Endothelial cell of umbilical vein (primary cell): ENCODE measurements at regions not wholly inside any gene's neighbourhood (a gene's known extent, or its start where the extent isn't known, plus 50 kb on each side); places are given as distances from the start of the nearest gene placed in this dataset.

Source experiments
- BruUV-seq: library from RNA; stranded (reverse); fragments of 400-500 nt; replicated peaks from 2 replicates; lab custom pipeline; 2021; lab: Mats Ljungman, UMichigan
- CTCF ChIA-PET: fragments of 300-600, 350-600 bp; sonication (Branson Sonifier 250); formaldehyde crosslinking; loops from one replicate; lab custom pipeline; 2021; ENCODE audit warnings: antibody characterized with exemption, inconsistent platforms; lab: Charles Lee
- POLR2A ChIA-PET: fragments of 300-600, 350-600 bp; sonication (Branson Sonifier 250); formaldehyde crosslinking; loops from one replicate; lab custom pipeline; 2021; ENCODE audit warnings: antibody characterized with exemption, inconsistent platforms; lab: Charles Lee
- DNase-seq: peaks from one replicate; pipeline ENCODE4 v3.0.0-alpha.2; 2011; ENCODE audit warnings: low read depth, low spot score
- FAIRE-seq: peaks from 2 replicates; lab custom pipeline; 2011; peaks lifted over from hg19 to GRCh38; lab: Jason Lieb, UNC
- H2AFZ ChIP-seq: 2 replicates; pipeline ENCODE4 v1.6.0; 2012; ENCODE audit warnings: low read depth, low read length, control low read depth, inconsistent platforms
- H3K27ac ChIP-seq: 2 replicates; pipeline ENCODE4 v1.5.1; 2011; ENCODE audit warnings: low read depth, mild to moderate bottlenecking, control low read depth, low read length, moderate library complexity; ENCODE audit not compliant: insufficient read depth
- H3K27me3 ChIP-seq, 2 experiments: 2 replicates each; pipeline versions ENCODE4 v1.6.0 to v1.6.1; 2011; ENCODE audit warnings: low read length in 2 of 2, mixed read lengths in 1 of 2; ENCODE audit not compliant: control insufficient read depth in 2 of 2, insufficient read depth in 2 of 2
- H3K36me3 ChIP-seq, 2 experiments: 2 replicates in 1 of 2; 3 replicates in 1 of 2; pipeline ENCODE4 v1.5.1; 2011; ENCODE audit warnings: low read length in 2 of 2, mild to moderate bottlenecking in 1 of 2, moderate library complexity in 1 of 2; ENCODE audit not compliant: control insufficient read depth in 2 of 2, insufficient read depth in 2 of 2; ENCODE audit errors: extremely low read depth in 1 of 2
- H3K4me1 ChIP-seq: 3 replicates; pipeline ENCODE4 v1.5.1; 2011; ENCODE audit warnings: mild to moderate bottlenecking, low read length; ENCODE audit not compliant: control insufficient read depth, insufficient read depth; ENCODE audit errors: extremely low read depth
- H3K4me2 ChIP-seq: 2 replicates; pipeline ENCODE4 v1.6.1; 2011; ENCODE audit warnings: low read length, control low read depth, mixed read lengths; ENCODE audit not compliant: insufficient read depth
- H3K4me3 ChIP-seq, 3 experiments: fragments of 200-600 bp in 1 of 3; sonication (generic), shearing (Covaris generic) in 1 of 3; replicated peaks in 1 of 3; 2 replicates each; pipeline ENCODE4 v1.5.1; 2011 to 2016; ENCODE audit warnings: control low read depth in 3 of 3, low read length in 3 of 3, mild to moderate bottlenecking in 2 of 3, inconsistent platforms in 1 of 3, low read depth in 1 of 3, moderate library complexity in 1 of 3; ENCODE audit not compliant: insufficient read depth in 1 of 3
- H3K79me2 ChIP-seq: 2 replicates; pipeline ENCODE4 v1.6.0; 2012; ENCODE audit warnings: low read length, inconsistent platforms; ENCODE audit not compliant: control insufficient read depth, insufficient read depth
- H3K9ac ChIP-seq: replicated peaks from 2 replicates; pipeline ENCODE3; 2011; ENCODE audit warnings: low read length, control low read depth; ENCODE audit not compliant: insufficient read depth; ENCODE audit errors: extremely low read depth
- H3K9me1 ChIP-seq: replicated peaks from 3 replicates; pipeline ENCODE4 v1.6.0; 2011; ENCODE audit warnings: mild to moderate bottlenecking, low read length; ENCODE audit not compliant: control insufficient read depth, insufficient read depth; ENCODE audit errors: extremely low read depth
- H3K9me3 ChIP-seq: replicated peaks from 2 replicates; pipeline ENCODE4 v1.5.1; 2012; ENCODE audit warnings: low read length, inconsistent platforms; ENCODE audit not compliant: control insufficient read depth, insufficient read depth
- H4K20me1 ChIP-seq: replicated peaks from 2 replicates; pipeline ENCODE3; 2011; ENCODE audit warnings: mild to moderate bottlenecking, low read length; ENCODE audit not compliant: control insufficient read depth, insufficient read depth; ENCODE audit errors: extremely low read depth
- EZH2 ChIP-seq: IDR thresholded peaks from 2 replicates; pipeline ENCODE4 v1.6.1; 2012; ENCODE audit warnings: borderline replicate concordance, low read depth, mild to moderate bottlenecking, moderate library complexity, low read length, inconsistent platforms; ENCODE audit not compliant: severe bottlenecking
- FOS ChIP-seq: IDR thresholded peaks from 2 replicates; pipeline ENCODE4 v1.6.1; 2011; ENCODE audit warnings: mild to moderate bottlenecking, low read length, moderate library complexity, borderline replicate concordance; ENCODE audit not compliant: insufficient read depth
- GATA2 ChIP-seq: IDR thresholded peaks from 2 replicates; pipeline ENCODE4 v1.7.0; 2011; ENCODE audit warnings: low read depth, mild to moderate bottlenecking, moderate library complexity, mixed read lengths, low read length; ENCODE audit not compliant: insufficient read length, insufficient read depth
- JUN ChIP-seq: IDR thresholded peaks from 2 replicates; pipeline ENCODE4 v1.6.1; 2011; ENCODE audit warnings: borderline replicate concordance, low read depth; ENCODE audit not compliant: insufficient read length, insufficient read depth
- MYC ChIP-seq: IDR thresholded peaks from one replicate; pipeline ENCODE4 v1.6.1; 2011; ENCODE audit warnings: mild to moderate bottlenecking, low read depth, low read length
- POLR2A ChIP-seq: IDR thresholded peaks from 2 replicates; pipeline ENCODE4 v1.6.1; 2012; ENCODE audit warnings: low read depth, mild to moderate bottlenecking, control low read depth, low read length
- POLR2AphosphoS5 ChIP-seq: IDR thresholded peaks from 2 replicates; pipeline ENCODE4 v1.6.1; 2012; ENCODE audit warnings: low read depth, mild to moderate bottlenecking, control low read depth, low read length, moderate library complexity; ENCODE audit not compliant: insufficient read depth
- dilution Hi-C: fragments of 300-500 bp; cut with MboI; formaldehyde crosslinking; loops from one replicate; pipeline ENCODE4 v1.15.0; 2019; ENCODE audit warnings: low sequenced_read_pairs; ENCODE audit not compliant: extremely low pct_ligation_motif_present
- intact Hi-C: fragments of 100-400 bp; cut with micrococcal nuclease; formaldehyde crosslinking; loops from one replicate; pipeline ENCODE4 v1.10.0; 2022
- TF ChIP-seq, protein P1 (sequence below): IDR thresholded peaks from 2 replicates; pipeline ENCODE4 v1.6.1; 2011; ENCODE audit not compliant: insufficient read depth, insufficient read length
- TF ChIP-seq, protein P2 (sequence below), 2 donors: IDR thresholded peaks; 1 replicate in 1 of 2; 2 replicates in 1 of 2; pipeline ENCODE4 v1.5.1; 2011; ENCODE audit warnings: low read length in 2 of 2, mild to moderate bottlenecking in 2 of 2, moderate library complexity in 2 of 2, control low read depth in 1 of 2, inconsistent platforms in 1 of 2, low read depth in 1 of 2; ENCODE audit not compliant: insufficient read depth in 1 of 2; ENCODE audit errors: extremely low read depth in 1 of 2

- H3K4me2 ChIP-seq: no peak overlapping the region
- FAIRE-seq (no peak), DNase-seq (no peak)
- no peak overlapping the region for H3K9ac ChIP-seq
- ChIA-PET CTCF (no interaction called here), POLR2A (no interaction called here)
- H4K20me1 ChIP-seq: no peaks in the 10 kb centered on the region
- H3K9me1 ChIP-seq: no peaks in the 10 kb centered on the region
- no peaks in the 10 kb centered on the region for H3K79me2 ChIP-seq
- no peaks in the 10 kb centered on the region for H3K36me3 ChIP-seq
- H3K4me1 ChIP-seq: no peaks in the 10 kb centered on the region
- H3K9me3 ChIP-seq: peaks cover 2% of the 10 kb centered on the region
- TF ChIP-seq POLR2A: no peak
- no peak for TF ChIP-seq GATA2
- TF ChIP-seq, protein P1, sequence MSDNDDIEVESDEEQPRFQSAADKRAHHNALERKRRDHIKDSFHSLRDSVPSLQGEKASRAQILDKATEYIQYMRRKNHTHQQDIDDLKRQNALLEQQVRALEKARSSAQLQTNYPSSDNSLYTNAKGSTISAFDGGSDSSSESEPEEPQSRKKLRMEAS: no peak
- TF ChIP-seq MYC: no peak
- TF ChIP-seq, protein P2, sequence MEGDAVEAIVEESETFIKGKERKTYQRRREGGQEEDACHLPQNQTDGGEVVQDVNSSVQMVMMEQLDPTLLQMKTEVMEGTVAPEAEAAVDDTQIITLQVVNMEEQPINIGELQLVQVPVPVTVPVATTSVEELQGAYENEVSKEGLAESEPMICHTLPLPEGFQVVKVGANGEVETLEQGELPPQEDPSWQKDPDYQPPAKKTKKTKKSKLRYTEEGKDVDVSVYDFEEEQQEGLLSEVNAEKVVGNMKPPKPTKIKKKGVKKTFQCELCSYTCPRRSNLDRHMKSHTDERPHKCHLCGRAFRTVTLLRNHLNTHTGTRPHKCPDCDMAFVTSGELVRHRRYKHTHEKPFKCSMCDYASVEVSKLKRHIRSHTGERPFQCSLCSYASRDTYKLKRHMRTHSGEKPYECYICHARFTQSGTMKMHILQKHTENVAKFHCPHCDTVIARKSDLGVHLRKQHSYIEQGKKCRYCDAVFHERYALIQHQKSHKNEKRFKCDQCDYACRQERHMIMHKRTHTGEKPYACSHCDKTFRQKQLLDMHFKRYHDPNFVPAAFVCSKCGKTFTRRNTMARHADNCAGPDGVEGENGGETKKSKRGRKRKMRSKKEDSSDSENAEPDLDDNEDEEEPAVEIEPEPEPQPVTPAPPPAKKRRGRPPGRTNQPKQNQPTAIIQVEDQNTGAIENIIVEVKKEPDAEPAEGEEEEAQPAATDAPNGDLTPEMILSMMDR (IDR thresholded peaks at IDR 0.05; ENCODE audit: extremely low read depth in 1 of 2, insufficient read depth in 1 of 2, low read depth in 1 of 2, low read length in 2 of 2): no peak
- TF ChIP-seq POLR2AphosphoS5: no peak
- no peak for TF ChIP-seq EZH2
- no peak for TF ChIP-seq FOS
- no peak for TF ChIP-seq JUN
- dilution Hi-C loops: no loop called here
- intact Hi-C loops: no loop called here
- no peaks in the 10 kb centered on the region for H3K27me3 ChIP-seq
- H3K27ac ChIP-seq: no peak overlapping the region
- no peak overlapping the region for H2AFZ ChIP-seq
- no TSS peak for BruUV-seq
- H3K4me3 ChIP-seq: no peak overlapping the region
Measured at GRCh38 chr18:53644799-53645471, 579.5 kb downstream of the MBD2 start.
